OCI-LY1 (cell line): ENCODE measurements at regions not wholly inside any gene's neighbourhood (a gene's known extent, or its start where the extent isn't known, plus 50 kb on each side); places are given as distances from the start of the nearest gene placed in this dataset.

ENCODE experiments used
- EZH2 ChIP-seq: fragments of 200-600 bp; sonication (generic), shearing (Covaris generic); IDR thresholded peaks from 2 replicates; pipeline ENCODE4 v1.8.0; 2017; ENCODE audit warnings: borderline replicate concordance, mixed run types, mild to moderate bottlenecking, antibody characterized with exemption, low read length, moderate library complexity, mixed read lengths
- TF ChIP-seq, protein P1 (sequence below): fragments of 200-600 bp; sonication (generic), shearing (Covaris generic); IDR thresholded peaks from 2 replicates; pipeline ENCODE4 v1.5.1; 2017; ENCODE audit warnings: mild to moderate bottlenecking, antibody characterized with exemption, low read length, moderate library complexity, mixed read lengths

DNA sequence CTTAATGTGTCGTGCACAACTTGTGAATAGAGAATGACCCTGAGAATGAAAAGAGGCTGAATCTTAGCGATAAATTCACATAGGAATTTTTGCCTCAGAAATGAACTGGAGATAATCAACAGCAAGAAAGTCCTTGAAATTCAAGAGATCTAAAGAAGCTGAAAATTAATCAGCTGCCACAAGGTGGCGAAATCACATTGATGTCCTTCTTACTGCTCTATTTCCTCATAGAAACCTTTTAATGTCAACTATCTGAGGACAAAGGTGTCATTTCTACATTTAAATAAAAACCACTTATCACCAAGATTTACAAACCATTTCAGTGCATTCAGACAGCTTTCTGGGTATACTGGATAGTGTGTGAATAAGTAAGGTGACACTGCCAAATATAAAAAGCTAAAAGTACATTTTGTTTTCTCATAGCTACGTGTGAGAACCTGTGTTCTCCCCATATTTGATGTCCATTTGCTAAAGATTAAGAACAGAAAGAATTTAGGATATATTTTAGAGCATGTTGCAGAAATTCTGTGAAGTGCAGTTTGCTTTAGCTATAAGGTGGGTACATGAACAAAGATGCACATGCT, 485.3 kb upstream of the PTBP2 start:
- TF ChIP-seq, protein P1, sequence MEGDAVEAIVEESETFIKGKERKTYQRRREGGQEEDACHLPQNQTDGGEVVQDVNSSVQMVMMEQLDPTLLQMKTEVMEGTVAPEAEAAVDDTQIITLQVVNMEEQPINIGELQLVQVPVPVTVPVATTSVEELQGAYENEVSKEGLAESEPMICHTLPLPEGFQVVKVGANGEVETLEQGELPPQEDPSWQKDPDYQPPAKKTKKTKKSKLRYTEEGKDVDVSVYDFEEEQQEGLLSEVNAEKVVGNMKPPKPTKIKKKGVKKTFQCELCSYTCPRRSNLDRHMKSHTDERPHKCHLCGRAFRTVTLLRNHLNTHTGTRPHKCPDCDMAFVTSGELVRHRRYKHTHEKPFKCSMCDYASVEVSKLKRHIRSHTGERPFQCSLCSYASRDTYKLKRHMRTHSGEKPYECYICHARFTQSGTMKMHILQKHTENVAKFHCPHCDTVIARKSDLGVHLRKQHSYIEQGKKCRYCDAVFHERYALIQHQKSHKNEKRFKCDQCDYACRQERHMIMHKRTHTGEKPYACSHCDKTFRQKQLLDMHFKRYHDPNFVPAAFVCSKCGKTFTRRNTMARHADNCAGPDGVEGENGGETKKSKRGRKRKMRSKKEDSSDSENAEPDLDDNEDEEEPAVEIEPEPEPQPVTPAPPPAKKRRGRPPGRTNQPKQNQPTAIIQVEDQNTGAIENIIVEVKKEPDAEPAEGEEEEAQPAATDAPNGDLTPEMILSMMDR = peak; percentile 72
- TF ChIP-seq EZH2 = no peak
